Heart right ventricle (tissue), 16 donors: ENCODE measurements at regions not wholly inside any gene's neighbourhood (a gene's known extent, or its start where the extent isn't known, plus 50 kb on each side); places are given as distances from the start of the nearest gene placed in this dataset.
"Not testable (repeated sequence)": the region's sequence is repeated elsewhere in the genome, so short reads cannot be mapped to it uniquely, and the experiment has no call there.

Experiments
- ATAC-seq, 8 donors: fragments of 200-7000 bp; cut with Tn5 transposase; one replicate each; pipeline ENCODE4 v1.9.1; 2020; ENCODE audit warnings: mild to moderate bottlenecking in 8 of 8, moderate library complexity in 8 of 8, moderate number of reproducible peaks in 1 of 8
- DNase-seq, 2 donors: peaks; one replicate each; pipeline ENCODE4 v3.0.0-alpha.2; 2020
- H3K27ac ChIP-seq, 10 donors: fragments of 200-600 bp; sonication (generic) in 2 of 10; one replicate each; pipeline versions ENCODE4 v1.5.0 to v1.8.0; 2020 to 2022; ENCODE audit warnings: mild to moderate bottlenecking in 3 of 10
- H3K27me3 ChIP-seq, 7 donors: fragments of 200-600 bp; one replicate each; pipeline ENCODE4 v1.8.0; 2021 to 2022; ENCODE audit warnings: mild to moderate bottlenecking in 2 of 7
- H3K36me3 ChIP-seq, 9 donors: fragments of 200-600 bp; sonication (generic) in 1 of 9; one replicate each; pipeline versions ENCODE4 v1.5.0 to v1.8.0; 2020 to 2022; ENCODE audit warnings: mild to moderate bottlenecking in 2 of 9
- H3K4me1 ChIP-seq, 9 donors: fragments of 200-600 bp; sonication (generic) in 1 of 9; one replicate each; pipeline versions ENCODE4 v1.5.0 to v1.8.0; 2020 to 2022; ENCODE audit warnings: mild to moderate bottlenecking in 4 of 9
- H3K4me3 ChIP-seq, 10 donors: fragments of 200-600 bp; sonication (generic) in 2 of 10; one replicate each; pipeline versions ENCODE4 v1.5.0 to v1.8.0; 2020 to 2022; ENCODE audit warnings: mild to moderate bottlenecking in 7 of 10, moderate library complexity in 2 of 10
- H3K9me3 ChIP-seq, 11 donors: fragments of 200-600 bp in 10 of 11; sonication (generic) in 2 of 11; one replicate each; pipeline versions ENCODE4 v1.5.0 to v1.8.0; 2013 to 2022; ENCODE audit warnings: mild to moderate bottlenecking in 2 of 11, control low read depth in 1 of 11, moderate library complexity in 1 of 11
- WGBS, 2 donors: extraction: QIAGEN DNeasy Blood & Tissue Kit; methylation state at CpG; one replicate each; pipeline ENCODE4 v1.1.7; 2013; ENCODE audit warnings: inconsistent platforms in 1 of 2; 5-methylcytosine and 5-hydroxymethylcytosine counted together
- intact Hi-C, 10 donors: fragments of 100-400 bp; cut with DNase I; formaldehyde crosslinking; loops; one replicate each; pipeline versions ENCODE4 v1.11.1 to v1.14.2; 2022
- TF ChIP-seq, protein P1 (sequence below), 9 donors: fragments of 200-600 bp; sonication (generic) in 2 of 9; IDR thresholded peaks; one replicate each; pipeline versions ENCODE4 v1.5.0 to v1.8.0; 2021 to 2022; ENCODE audit warnings: antibody characterized with exemption in 9 of 9, mild to moderate bottlenecking in 5 of 9, moderate library complexity in 1 of 9
- donor health status: Arrhythmogenic right ventricular cardiomyopathy.
- donor health status: ischemic (EF 13 %, LVEDD 7.1; RV severe dilation, severe dysfunction).
- donor health status: healthy with polysubstance abuse.
- donor health status: DM: no; HTN: yes; CAD: no.
- donor health status: DM: no; HTN: no; CAD: no.
- donor health status: ischemic (EF 25% LVEDD 6.9; RV normal size, moderate dysfunction).
- donor health status: ischemic (EF 25% LVEDD 5.7; RV mildly dilated, moderate dysfunction).
- donor health status: healthy.
- donor health status: DM: yes; HTN: yes; CAD: no.
- donor health status: Ischemic cardiomyopathy.
- donor health status: ischemic (EF 35%, LVEDD 5.7; RV mildly dilated, moderate dysfunction).
- donor health status: nonischemic (EF 11% LVEDD 7.7; RV severe dilation, severe dysfunction).
- donor health status: DM: yes; HTN: yes; CAD: no.
- donor health status: PGD.
- donor health status: ischemic (EF 29% LVEDD 5.4; RV normal size, mild dysfunction).
- donor health status: nonischemic (EF 23%, LVEDD 6.1; RV moderate dilation, normal function).

GRCh38 chr6:130699742-130700141 lies 127.5 kb upstream of the SMLR1 start:
- Histone ChIP-seq H3K4me3 (no peak overlapping the region), H3K9me3 (peaks cover 0 to 9% (median 0%) of the 10 kb centered on the region in 11 donors), H3K27me3 (peaks cover 0 to 12% (median 0%) of the 10 kb centered on the region in 7 donors), H3K27ac (no peak overlapping the region), H3K4me1 (no peaks in the 10 kb centered on the region), H3K36me3 (no peaks in the 10 kb centered on the region)
- DNase-seq (no peak), ATAC-seq (no peak)
- 79 to 83% methylated on average over 2 of the region's 2 CpGs for WGBS, 2 donors
- TF ChIP-seq, protein P1, sequence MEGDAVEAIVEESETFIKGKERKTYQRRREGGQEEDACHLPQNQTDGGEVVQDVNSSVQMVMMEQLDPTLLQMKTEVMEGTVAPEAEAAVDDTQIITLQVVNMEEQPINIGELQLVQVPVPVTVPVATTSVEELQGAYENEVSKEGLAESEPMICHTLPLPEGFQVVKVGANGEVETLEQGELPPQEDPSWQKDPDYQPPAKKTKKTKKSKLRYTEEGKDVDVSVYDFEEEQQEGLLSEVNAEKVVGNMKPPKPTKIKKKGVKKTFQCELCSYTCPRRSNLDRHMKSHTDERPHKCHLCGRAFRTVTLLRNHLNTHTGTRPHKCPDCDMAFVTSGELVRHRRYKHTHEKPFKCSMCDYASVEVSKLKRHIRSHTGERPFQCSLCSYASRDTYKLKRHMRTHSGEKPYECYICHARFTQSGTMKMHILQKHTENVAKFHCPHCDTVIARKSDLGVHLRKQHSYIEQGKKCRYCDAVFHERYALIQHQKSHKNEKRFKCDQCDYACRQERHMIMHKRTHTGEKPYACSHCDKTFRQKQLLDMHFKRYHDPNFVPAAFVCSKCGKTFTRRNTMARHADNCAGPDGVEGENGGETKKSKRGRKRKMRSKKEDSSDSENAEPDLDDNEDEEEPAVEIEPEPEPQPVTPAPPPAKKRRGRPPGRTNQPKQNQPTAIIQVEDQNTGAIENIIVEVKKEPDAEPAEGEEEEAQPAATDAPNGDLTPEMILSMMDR (IDR thresholded peaks at IDR 0.05), result no peak
- intact Hi-C loops, result loop anchor here in 5 of 10 donors (2.0 to 10.0 kb wide), 3 partner anchors 375 to 377 kb away; no protein-coding TSS in a partner anchor

GRCh38 chr6:130700397-130700796 lies 126.8 kb upstream of the SMLR1 start:
- peaks cover 0 to 13% (median 0%) of the 10 kb centered on the region in 11 donors for H3K9me3 ChIP-seq
- no peaks in the 10 kb centered on the region for H3K4me1 ChIP-seq
- no peak overlapping the region for H3K27ac ChIP-seq
- 80 to 81% methylated on average over 4 of the region's 4 CpGs for WGBS, 2 donors
- intact Hi-C loops, result no loop called here
- DNase-seq (no peak), ATAC-seq (no peak)
- TF ChIP-seq, protein P1 (IDR thresholded peaks at IDR 0.05), result no peak
- no peaks in the 10 kb centered on the region for H3K36me3 ChIP-seq
- H3K4me3 ChIP-seq, result no peak overlapping the region
- peaks cover 0 to 12% (median 0%) of the 10 kb centered on the region in 7 donors for H3K27me3 ChIP-seq

DNA sequence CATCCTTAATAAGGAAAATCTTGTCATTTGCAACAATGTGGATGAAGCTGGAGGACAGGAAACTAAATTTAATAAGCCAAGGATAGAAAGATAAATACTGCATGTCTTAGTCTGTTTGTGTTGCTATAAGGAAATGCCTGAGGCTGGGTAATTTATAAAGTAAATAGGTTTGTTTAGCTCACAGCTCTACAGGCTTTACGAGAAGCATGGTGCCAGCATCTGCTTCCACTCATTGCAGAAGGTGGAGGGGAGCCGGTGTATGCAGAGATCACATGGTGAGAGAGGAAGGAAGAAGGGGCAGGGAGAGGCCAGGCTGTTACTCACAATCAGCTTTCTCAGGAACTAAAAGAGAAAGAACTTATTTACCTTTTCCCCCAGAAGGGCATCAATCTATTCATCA lies 118.9 kb upstream of the SMLR1 start:
- Histone ChIP-seq H3K27me3 (no peaks in the 10 kb centered on the region), H3K36me3 (no peaks in the 10 kb centered on the region), H3K9me3 (peaks cover 0 to 23% (median 8%) of the 10 kb centered on the region in 11 donors), H3K4me3 (no peak overlapping the region), H3K27ac (no peak overlapping the region), H3K4me1 (no peaks in the 10 kb centered on the region)
- TF ChIP-seq, protein P1 (IDR thresholded peaks at IDR 0.05), result no peak
- intact Hi-C loops, result no loop called here
- WGBS, 2 donors, result 27 to 38% methylated on average over 2 of the region's 2 CpGs
- no peak for DNase-seq
- ATAC-seq, result no peak

GRCh38 chr6:130711641-130712040 lies 115.6 kb upstream of the SMLR1 start:
- ATAC-seq, DNase-seq, H3K36me3 ChIP-seq, H3K27ac ChIP-seq, H3K4me1 ChIP-seq, H3K27me3 ChIP-seq, H3K9me3 ChIP-seq, intact Hi-C loops, H3K4me3 ChIP-seq: not testable (repeated sequence)
- WGBS, 2 donors, result 60 to 63% methylated on average over 3 of the region's 3 CpGs

DNA sequence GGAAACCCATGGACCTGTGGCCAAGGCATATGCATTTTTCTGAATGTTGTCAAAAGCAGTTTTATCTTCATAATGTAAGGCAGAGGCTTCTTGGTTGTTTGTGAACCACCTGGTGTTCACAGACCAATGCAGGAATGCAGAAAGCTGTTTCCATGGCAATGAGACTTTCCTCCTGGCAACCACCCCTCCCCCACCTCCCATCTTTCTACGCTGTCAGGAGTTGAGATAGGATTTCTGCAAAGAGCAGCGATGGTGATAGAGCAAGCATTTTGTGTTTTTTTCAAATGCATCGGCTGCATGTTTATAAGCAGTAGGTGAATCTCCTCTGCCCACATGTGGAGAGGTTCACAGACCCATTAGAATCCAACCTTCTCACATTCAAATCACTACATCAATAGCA lies 114.1 kb upstream of the SMLR1 start:
- H3K4me3 ChIP-seq, result no peak overlapping the region
- H3K27me3 ChIP-seq, result peaks cover 0 to 9% (median 0%) of the 10 kb centered on the region in 7 donors
- H3K27ac ChIP-seq, result no peak overlapping the region
- ATAC-seq, result no peak
- no peaks in the 10 kb centered on the region for H3K36me3 ChIP-seq
- H3K4me1 ChIP-seq, result no peaks in the 10 kb centered on the region
- intact Hi-C loops, result no loop called here
- 23 to 35% methylated on average over 3 of the region's 3 CpGs for whole genome bisulfite sequencing, 2 donors
- H3K9me3 ChIP-seq, result no peaks in the 10 kb centered on the region
- DNase-seq, result no peak
- TF ChIP-seq, protein P1 (IDR thresholded peaks at IDR 0.05), result no peak
